GM19438 (cell line): ENCODE measurements at regions not wholly inside any gene's neighbourhood (a gene's known extent, or its start where the extent isn't known, plus 50 kb on each side); places are given as distances from the start of the nearest gene placed in this dataset.
"Not testable (repeated sequence)": the region's sequence is repeated elsewhere in the genome, so short reads cannot be mapped to it uniquely, and the experiment has no call there.

ENCODE experiments used
- ATAC-seq: cut with Tn5 transposase; IDR thresholded peaks from one replicate; pipeline ENCODE4 v1.9.1; 2021; ENCODE audit warnings: low read depth; ENCODE audit not compliant: unreplicated experiment

- ATAC-seq: no peak
Observed at GRCh38 chr10:65235846-65236245, 1690.0 kb upstream of the LRRTM3 start.

GRCh38 chr10:65265451-65265954 lies 1660.3 kb upstream of the LRRTM3 start:
- no peak for ATAC-seq

GRCh38 chr10:65269551-65269950 lies 1656.3 kb upstream of the LRRTM3 start:
- not testable (repeated sequence) for ATAC-seq

- no peak for ATAC-seq
Observed at GRCh38 chr10:65270969-65271368, 1654.9 kb upstream of the LRRTM3 start.

- ATAC-seq: no peak
Observed at GRCh38 chr10:65273115-65273514, 1652.7 kb upstream of the LRRTM3 start.

GRCh38 chr10:65275296-65275695 lies 1650.5 kb upstream of the LRRTM3 start:
- ATAC-seq: no peak

- ATAC-seq: no peak
Observed at GRCh38 chr10:65284495-65285041, 1641.3 kb upstream of the LRRTM3 start.

- not testable (repeated sequence) for ATAC-seq
Observed at GRCh38 chr10:65285726-65286125, 1640.1 kb upstream of the LRRTM3 start.

GRCh38 chr10:65291286-65291685 lies 1634.5 kb upstream of the LRRTM3 start:
- no peak for ATAC-seq

- ATAC-seq: no peak
Observed at GRCh38 chr10:65292551-65292950, 1633.3 kb upstream of the LRRTM3 start.

GRCh38 chr10:65294329-65294728 lies 1631.5 kb upstream of the LRRTM3 start:
- no peak for ATAC-seq

- no peak for ATAC-seq
Observed at GRCh38 chr10:65301181-65301580, 1624.7 kb upstream of the LRRTM3 start.

GRCh38 chr10:65306201-65306600 lies 1619.6 kb upstream of the LRRTM3 start:
- no peak for ATAC-seq

GRCh38 chr10:65312876-65313275 lies 1613.0 kb upstream of the LRRTM3 start:
- ATAC-seq: no peak

GRCh38 chr10:65313406-65313805 lies 1612.4 kb upstream of the LRRTM3 start:
- ATAC-seq: no peak

GRCh38 chr10:65314253-65314652 lies 1611.6 kb upstream of the LRRTM3 start:
- ATAC-seq: no peak

GRCh38 chr10:65319493-65319892 lies 1606.3 kb upstream of the LRRTM3 start:
- no peak for ATAC-seq

- ATAC-seq: no peak
Observed at GRCh38 chr10:65320236-65321026, 1605.4 kb upstream of the LRRTM3 start.

- no peak for ATAC-seq
Observed at GRCh38 chr10:65323802-65324201, 1602.0 kb upstream of the LRRTM3 start.

- no peak for ATAC-seq
Observed at GRCh38 chr10:65325913-65326312, 1599.9 kb upstream of the LRRTM3 start.

GRCh38 chr10:65328486-65328885 lies 1597.3 kb upstream of the LRRTM3 start:
- no peak for ATAC-seq

GRCh38 chr10:65335311-65335710 lies 1590.5 kb upstream of the LRRTM3 start:
- no peak for ATAC-seq
